Stimulated activated CD8-positive, alpha-beta memory T cell treated with anti-CD3 and anti-CD28 coated beads, Interleukin-15, amount 100 ng/mL, for 48 hours (primary cell): ENCODE measurements at regions not wholly inside any gene's neighbourhood (a gene's known extent, or its start where the extent isn't known, plus 50 kb on each side); places are given as distances from the start of the nearest gene placed in this dataset.

Experiments
- DNase-seq, 2 donors: peaks; one replicate each; pipeline ENCODE4 v3.0.0-alpha.2; 2020; ENCODE audit warnings: low read depth in 2 of 2

- no peak for DNase-seq
These were observed 116.8 kb upstream of the PFKP start for GRCh38 chr10:2950546-2950945.

DNA sequence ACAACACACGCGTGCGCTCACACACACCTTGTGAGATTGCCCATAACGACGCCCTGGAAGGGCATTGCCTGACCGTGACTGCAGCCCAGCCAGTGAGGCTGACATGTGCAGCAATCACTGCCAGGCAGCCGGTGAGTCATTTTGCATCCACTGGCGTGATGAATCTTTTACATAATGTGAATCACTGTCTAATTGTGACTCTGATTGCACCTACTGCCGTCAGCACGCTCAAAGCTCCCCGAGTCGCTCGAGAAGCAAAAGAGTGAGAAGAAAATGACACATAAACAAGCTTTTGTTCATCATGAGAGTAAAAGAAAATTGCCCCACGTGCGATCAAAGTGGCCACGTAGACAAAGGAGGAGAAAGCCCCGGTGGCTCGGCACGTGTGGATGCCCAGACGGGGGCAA lies 117.4 kb upstream of the PFKP start:
- peak; percentile 14 to 54 for DNase-seq

DNA sequence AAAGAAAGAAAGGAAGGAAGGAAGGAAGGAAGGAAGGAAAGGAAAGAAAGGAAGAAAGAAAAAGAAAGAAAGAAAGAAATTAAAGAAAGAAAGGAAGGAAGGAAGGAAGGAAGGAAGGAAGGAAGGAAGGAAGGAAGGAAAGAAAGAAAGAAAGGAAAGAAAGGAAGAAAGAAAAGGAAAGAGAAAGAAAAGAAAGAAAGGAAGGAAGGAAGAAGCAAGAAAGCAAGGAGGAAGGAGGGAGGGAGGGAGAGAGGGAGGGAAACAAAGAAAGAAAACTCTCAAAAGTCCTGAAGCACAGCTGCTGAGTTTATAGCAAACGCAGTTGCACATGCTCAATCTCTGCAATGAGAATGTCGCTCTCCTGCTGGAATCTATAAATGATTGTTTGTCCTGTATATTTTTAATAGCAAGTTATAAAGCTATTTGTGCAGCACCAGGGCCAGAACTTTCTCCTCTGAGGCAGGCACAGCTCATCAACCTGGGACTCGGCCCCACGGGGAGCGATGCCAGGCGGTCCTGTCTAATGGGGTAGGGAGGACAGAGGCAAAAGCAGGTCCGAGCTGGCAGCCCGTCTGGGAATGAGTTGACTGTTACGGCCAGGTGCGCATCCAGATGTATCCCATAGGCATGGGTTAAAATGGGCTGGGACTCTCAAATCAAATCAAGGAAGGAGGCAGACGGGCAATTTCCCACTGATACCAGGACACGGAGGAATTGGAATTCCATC lies 118.0 kb upstream of the PFKP start:
- no peak for DNase-seq

- DNase-seq = no peak
These were observed 119.1 kb upstream of the PFKP start for GRCh38 chr10:2948127-2948854.

- no peak for DNase-seq
These were observed 122.6 kb upstream of the PFKP start for GRCh38 chr10:2944788-2945187.

GRCh38 chr10:2943932-2944614 lies 123.3 kb upstream of the PFKP start:
- no peak for DNase-seq

DNA sequence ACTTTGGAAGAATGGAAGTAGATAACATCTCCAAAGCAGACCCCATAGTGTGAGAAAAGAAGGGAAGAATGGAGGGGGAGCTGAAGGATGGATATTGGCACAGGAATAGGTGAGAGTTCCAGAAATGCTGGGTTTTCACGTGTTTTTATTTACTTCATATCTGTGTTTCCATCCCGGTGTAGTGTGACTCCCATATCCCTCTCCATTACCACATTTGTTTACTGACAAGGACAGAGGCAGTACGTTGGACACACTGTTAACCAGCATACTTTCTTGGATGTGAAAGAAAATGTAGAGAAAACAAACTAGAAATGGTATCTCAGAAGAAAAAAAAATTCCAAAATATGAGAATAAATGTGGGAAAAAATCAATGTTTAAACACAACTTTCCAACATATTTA lies 124.4 kb upstream of the PFKP start:
- no peak for DNase-seq

- DNase-seq = no peak
These were observed 128.5 kb upstream of the PFKP start for GRCh38 chr10:2938869-2939268.

- DNase-seq = no peak
These were observed 130.5 kb upstream of the PFKP start for GRCh38 chr10:2936816-2937215.

- DNase-seq = no peak
These were observed 131.5 kb upstream of the PFKP start for GRCh38 chr10:2935647-2936386.

GRCh38 chr10:2933924-2934323 lies 133.4 kb upstream of the PFKP start:
- DNase-seq = no peak

DNA sequence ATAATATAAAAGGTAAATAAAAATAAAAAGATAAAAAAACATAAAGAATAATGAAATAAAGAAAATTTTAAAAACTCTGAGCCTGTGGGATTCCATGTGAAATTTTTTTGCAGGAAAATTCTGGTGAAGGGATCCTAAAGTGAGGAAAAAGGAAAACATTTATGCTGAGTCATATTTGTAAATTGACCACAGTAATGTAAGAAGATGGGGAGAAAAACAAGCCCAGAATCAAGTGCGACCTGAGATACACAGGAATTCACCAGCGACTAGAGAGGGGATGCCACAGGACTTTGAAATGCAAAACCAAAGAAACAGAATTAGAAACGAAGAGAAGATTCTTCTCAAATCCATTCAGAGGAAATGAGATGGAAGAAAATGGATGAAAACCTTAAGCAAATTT lies 133.8 kb upstream of the PFKP start:
- no peak for DNase-seq

DNA sequence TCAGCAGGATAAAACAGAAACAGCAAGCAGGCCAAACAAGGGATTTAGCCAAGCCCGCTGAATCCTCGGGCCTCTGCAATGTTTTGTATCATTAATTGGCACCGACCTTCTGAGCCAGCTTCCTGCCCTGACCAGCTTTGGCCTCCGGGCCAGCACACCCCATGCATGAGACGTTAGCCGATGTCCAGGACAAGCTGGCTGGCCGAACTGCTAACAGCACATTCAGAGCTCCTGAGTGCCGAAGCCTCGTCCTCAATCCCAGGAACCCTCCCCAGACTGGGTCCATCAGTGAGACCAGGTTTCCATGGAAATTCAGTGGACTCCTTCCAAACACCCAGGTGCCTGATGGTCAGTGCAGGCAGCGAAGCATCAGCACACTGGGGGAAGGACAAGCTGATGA lies 134.3 kb upstream of the PFKP start:
- DNase-seq = no peak

GRCh38 chr10:2929480-2930258 lies 137.7 kb upstream of the PFKP start:
- DNase-seq = no peak

DNA sequence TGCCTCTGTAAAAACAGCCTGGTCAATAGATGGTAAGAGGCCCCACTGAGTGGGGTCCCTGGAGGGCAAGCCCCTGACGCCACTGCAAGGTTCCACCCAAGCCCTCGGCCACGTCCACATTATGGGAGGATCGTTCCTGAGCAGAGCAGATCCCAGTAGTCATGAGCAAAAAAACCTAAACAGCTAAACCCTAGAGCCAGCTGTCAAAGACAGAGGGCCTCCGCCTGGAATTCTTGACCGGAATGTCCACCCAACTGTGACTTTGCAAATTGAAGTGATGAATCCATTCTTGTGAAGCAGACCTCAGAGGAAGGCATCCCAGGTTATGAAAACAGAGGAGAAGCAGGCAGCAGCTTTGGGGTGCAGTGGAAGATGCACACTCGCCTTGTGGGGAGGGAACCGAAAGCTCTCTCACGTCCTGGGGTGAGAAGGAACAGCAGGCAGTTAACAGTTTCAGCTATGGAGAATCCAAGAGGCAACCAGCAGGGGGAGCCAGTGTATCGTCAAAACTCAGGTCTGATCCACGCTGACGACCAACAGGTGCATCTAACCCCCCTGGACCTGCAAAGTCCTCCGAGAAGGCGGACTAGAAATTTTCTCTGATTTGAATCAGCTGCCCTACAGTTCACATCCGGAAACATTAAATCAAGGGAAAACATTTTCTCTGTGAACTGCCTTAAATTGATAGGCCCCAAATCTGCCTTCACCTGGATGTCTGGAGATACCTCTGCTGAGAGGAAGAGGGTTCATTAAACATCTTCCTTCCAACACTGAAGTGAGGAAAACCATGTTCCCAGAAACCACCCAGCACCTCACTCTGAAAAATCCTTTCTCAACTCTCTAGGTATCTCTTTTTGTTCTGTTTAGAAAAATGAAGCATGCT lies 139.1 kb upstream of the PFKP start:
- DNase-seq = peak; percentile 25 to 45

- DNase-seq = no peak
These were observed 140.3 kb upstream of the PFKP start for GRCh38 chr10:2926918-2927660.

- DNase-seq = no peak
These were observed 141.7 kb upstream of the PFKP start for GRCh38 chr10:2925631-2926030.

DNA sequence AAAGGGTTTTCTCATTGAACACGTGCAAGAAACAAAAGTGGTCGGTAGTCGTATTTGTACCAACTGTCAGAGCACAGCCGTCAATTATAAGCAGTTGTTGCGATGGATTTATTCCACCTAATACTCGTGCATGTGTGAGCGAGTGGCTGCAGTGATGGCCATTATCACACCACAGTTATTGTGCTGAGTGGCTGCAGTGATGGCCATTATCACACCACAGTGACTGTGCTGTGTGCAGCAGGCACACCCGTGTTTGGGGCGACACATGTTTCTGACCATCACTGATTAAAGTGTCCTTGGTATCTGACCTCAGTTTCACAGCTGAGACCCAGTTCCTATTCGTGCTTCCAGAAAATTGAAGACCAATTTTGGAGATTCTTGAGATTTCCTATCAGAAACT lies 142.9 kb upstream of the PFKP start:
- no peak for DNase-seq

DNA sequence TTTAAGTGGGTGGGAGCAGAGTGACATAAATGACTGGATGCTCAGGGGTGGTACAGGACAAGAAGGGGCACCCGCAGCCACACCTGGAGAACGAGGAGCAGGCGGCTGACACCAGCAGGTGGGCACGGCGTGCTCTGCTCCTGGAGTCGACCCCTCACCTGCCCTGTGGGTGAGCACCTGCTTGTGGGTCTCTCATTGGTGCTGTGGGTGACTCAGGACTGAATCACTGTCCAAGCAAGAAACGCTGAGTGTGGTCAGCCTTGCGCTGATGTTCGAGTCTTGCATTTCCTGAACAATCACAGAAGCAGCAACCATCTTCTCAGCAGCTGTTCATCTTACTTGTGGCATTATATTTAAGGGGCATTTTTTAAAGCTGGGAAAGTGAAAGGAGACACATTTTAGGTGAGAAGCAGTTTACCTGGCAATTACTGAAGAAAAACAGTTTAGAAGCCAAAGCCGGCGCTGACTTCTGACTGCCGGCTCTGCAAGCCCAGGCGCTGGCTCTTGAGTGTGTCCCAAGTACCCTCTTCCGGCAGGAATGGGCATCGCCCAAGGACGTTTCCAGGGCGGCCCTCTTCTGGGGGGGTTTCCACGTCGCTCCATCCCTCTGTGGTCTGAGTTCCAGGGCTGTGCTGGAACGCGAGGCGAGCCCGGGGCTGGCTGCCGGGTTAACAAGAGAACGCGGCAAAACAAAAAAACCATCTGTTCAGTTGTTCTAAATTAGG lies 145.2 kb upstream of the PFKP start:
- no peak for DNase-seq
